GM21717 (cell line): ENCODE measurements at regions not wholly inside any gene's neighbourhood (a gene's known extent, or its start where the extent isn't known, plus 50 kb on each side); places are given as distances from the start of the nearest gene placed in this dataset.
"Not testable (repeated sequence)": the region's sequence is repeated elsewhere in the genome, so short reads cannot be mapped to it uniquely, and the experiment has no call there.

Experiments used
- ATAC-seq: cut with Tn5 transposase; IDR thresholded peaks from one replicate; pipeline ENCODE4 v1.9.1; 2021; ENCODE audit warnings: mild to moderate bottlenecking, moderate library complexity; ENCODE audit not compliant: unreplicated experiment

GRCh38 chr10:16231176-16231575 lies 205.6 kb upstream of the PTER start:
- no peak for ATAC-seq

GRCh38 chr10:16231734-16232435 lies 204.9 kb upstream of the PTER start:
- ATAC-seq = no peak

- ATAC-seq = no peak
Measured at GRCh38 chr10:16232441-16232840, 204.4 kb upstream of the PTER start.

- no peak for ATAC-seq
Measured at GRCh38 chr10:16234916-16235315, 201.9 kb upstream of the PTER start.

- ATAC-seq = no peak
Measured at GRCh38 chr10:16242446-16242845, 194.4 kb upstream of the PTER start.

- no peak for ATAC-seq
Measured at GRCh38 chr10:16242859-16243613, 193.8 kb upstream of the PTER start.

GRCh38 chr10:16250136-16250535 lies 186.7 kb upstream of the PTER start:
- not testable (repeated sequence) for ATAC-seq

- ATAC-seq = no peak
Measured at GRCh38 chr10:16256336-16256735, 180.5 kb upstream of the PTER start.

- no peak for ATAC-seq
Measured at GRCh38 chr10:16258291-16259040, 178.3 kb upstream of the PTER start.

- ATAC-seq = no peak
Measured at GRCh38 chr10:16259726-16260125, 177.1 kb upstream of the PTER start.

GRCh38 chr10:16260388-16260787 lies 176.4 kb upstream of the PTER start:
- no peak for ATAC-seq

- no peak for ATAC-seq
Measured at GRCh38 chr10:16271571-16271970, 165.2 kb upstream of the PTER start.

- ATAC-seq = no peak
Measured at GRCh38 chr10:16274911-16275310, 161.9 kb upstream of the PTER start.

- no peak for ATAC-seq
Measured at GRCh38 chr10:16280595-16280994, 156.2 kb upstream of the PTER start.

GRCh38 chr10:16292366-16292765 lies 144.4 kb upstream of the PTER start:
- ATAC-seq = no peak

GRCh38 chr10:16297069-16297468 lies 139.7 kb upstream of the PTER start:
- no peak for ATAC-seq

GRCh38 chr10:16297642-16298041 lies 139.2 kb upstream of the PTER start:
- no peak for ATAC-seq

GRCh38 chr10:16304311-16304710 lies 132.5 kb upstream of the PTER start:
- no peak for ATAC-seq

GRCh38 chr10:16310440-16310839 lies 126.4 kb upstream of the PTER start:
- ATAC-seq = no peak

GRCh38 chr10:16314259-16314658 lies 122.6 kb upstream of the PTER start:
- ATAC-seq = no peak

GRCh38 chr10:16316733-16317390 lies 119.9 kb upstream of the PTER start:
- no peak for ATAC-seq
